OCI-LY3 (cell line): ENCODE measurements at regions not wholly inside any gene's neighbourhood (a gene's known extent, or its start where the extent isn't known, plus 50 kb on each side); places are given as distances from the start of the nearest gene placed in this dataset.
A peak's percentile ranks its signal among the peaks of the same experiment; 100 is the strongest.

Source experiments
- H2AFZ ChIP-seq: fragments of 200-600, 300-600 bp; shearing (Covaris generic); 2 replicates; pipeline ENCODE4 v1.6.0; 2014; ENCODE audit warnings: antibody characterized with exemption, low read depth, low read length
- H3K27ac ChIP-seq: fragments of 200-600, 300-600 bp; sonication (generic); 2 replicates; pipeline ENCODE4 v1.5.1; 2014; ENCODE audit warnings: mild to moderate bottlenecking, low read length, moderate library complexity, mixed read lengths
- H3K27me3 ChIP-seq: fragments of 200-600, 300-600 bp; sonication (generic); 2 replicates; pipeline ENCODE4 v1.6.1; 2014; ENCODE audit warnings: low read depth, low read length, mixed read lengths
- H3K36me3 ChIP-seq: fragments of 200-600, 300-600 bp; sonication (generic); replicated peaks from 2 replicates; pipeline ENCODE3; 2014; ENCODE audit warnings: low read depth, low read length, mixed read lengths
- H3K4me1 ChIP-seq: fragments of 300-600, 200-600 bp; sonication (generic); 2 replicates; pipeline ENCODE4 v1.6.1; 2014; ENCODE audit warnings: low read length, mixed read lengths
- H3K4me2 ChIP-seq: fragments of 200-600, 300-600 bp; sonication (generic); 2 replicates; pipeline ENCODE4 v1.6.1; 2014; ENCODE audit warnings: low read length, mixed read lengths
- H3K4me3 ChIP-seq: fragments of 300-600, 200-600 bp; sonication (generic); 2 replicates; pipeline ENCODE4 v1.5.1; 2014; ENCODE audit warnings: antibody characterized with exemption, mild to moderate bottlenecking, low read length, moderate library complexity
- H3K79me2 ChIP-seq: fragments of 300-600, 200-600 bp; shearing (Covaris generic); 2 replicates; pipeline ENCODE4 v1.6.1; 2014; ENCODE audit warnings: mild to moderate bottlenecking, low read length, mixed read lengths
- H3K9ac ChIP-seq: fragments of 300-600, 200-600 bp; shearing (Covaris generic); 2 replicates; pipeline ENCODE4 v1.6.0; 2014; ENCODE audit warnings: mild to moderate bottlenecking, low read length, moderate library complexity
- H3K9me3 ChIP-seq: fragments of 200-600, 300-600 bp; shearing (Covaris generic); 2 replicates; pipeline ENCODE4 v1.6.1; 2014; ENCODE audit warnings: low read length, mixed read lengths; ENCODE audit not compliant: insufficient read depth
- H4K20me1 ChIP-seq: fragments of 200-600, 300-600 bp; sonication (generic); 2 replicates; pipeline ENCODE4 v1.6.1; 2016; ENCODE audit warnings: low read length, mixed read lengths; ENCODE audit not compliant: insufficient read depth
- EZH2phosphoT487 ChIP-seq: fragments of 200-600 bp; shearing (Covaris generic); IDR thresholded peaks from 2 replicates; pipeline ENCODE4 v1.6.1; 2018; ENCODE audit warnings: antibody characterized with exemption, mixed run types, low read depth
- TF ChIP-seq, protein P1 (sequence below): fragments of 200-600, 300-600 bp; sonication (generic); IDR thresholded peaks from 2 replicates; pipeline ENCODE4 v1.5.1; 2014; ENCODE audit warnings: antibody characterized with exemption, low read length, low read depth

DNA sequence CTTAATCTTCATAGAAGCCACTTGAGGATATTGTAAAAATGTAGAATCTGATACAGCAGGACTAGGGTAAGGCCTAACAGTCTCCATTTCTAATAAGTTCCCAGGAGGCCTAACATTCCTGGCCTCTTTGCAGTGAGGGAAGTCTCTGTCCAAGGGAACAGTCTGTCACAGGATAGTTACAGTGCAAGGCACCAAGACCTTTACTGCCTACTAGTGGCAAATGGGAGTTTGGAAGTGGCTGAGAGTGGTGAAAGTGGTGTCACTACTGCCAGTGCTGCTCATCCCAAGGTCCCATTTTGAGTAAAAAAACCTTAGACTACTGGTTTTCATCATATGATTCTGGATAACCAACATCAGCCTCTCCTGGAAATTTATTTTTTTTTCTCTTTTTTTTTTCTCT, 619.5 kb upstream of the SEMA3D start:
- H3K27ac ChIP-seq = no peak overlapping the region
- no peak overlapping the region for H3K4me3 ChIP-seq
- no peaks in the 10 kb centered on the region for H4K20me1 ChIP-seq
- H3K27me3 ChIP-seq = no peaks in the 10 kb centered on the region
- H3K79me2 ChIP-seq = no peaks in the 10 kb centered on the region
- H3K4me1 ChIP-seq = no peaks in the 10 kb centered on the region
- no peak for TF ChIP-seq EZH2phosphoT487
- TF ChIP-seq, protein P1, sequence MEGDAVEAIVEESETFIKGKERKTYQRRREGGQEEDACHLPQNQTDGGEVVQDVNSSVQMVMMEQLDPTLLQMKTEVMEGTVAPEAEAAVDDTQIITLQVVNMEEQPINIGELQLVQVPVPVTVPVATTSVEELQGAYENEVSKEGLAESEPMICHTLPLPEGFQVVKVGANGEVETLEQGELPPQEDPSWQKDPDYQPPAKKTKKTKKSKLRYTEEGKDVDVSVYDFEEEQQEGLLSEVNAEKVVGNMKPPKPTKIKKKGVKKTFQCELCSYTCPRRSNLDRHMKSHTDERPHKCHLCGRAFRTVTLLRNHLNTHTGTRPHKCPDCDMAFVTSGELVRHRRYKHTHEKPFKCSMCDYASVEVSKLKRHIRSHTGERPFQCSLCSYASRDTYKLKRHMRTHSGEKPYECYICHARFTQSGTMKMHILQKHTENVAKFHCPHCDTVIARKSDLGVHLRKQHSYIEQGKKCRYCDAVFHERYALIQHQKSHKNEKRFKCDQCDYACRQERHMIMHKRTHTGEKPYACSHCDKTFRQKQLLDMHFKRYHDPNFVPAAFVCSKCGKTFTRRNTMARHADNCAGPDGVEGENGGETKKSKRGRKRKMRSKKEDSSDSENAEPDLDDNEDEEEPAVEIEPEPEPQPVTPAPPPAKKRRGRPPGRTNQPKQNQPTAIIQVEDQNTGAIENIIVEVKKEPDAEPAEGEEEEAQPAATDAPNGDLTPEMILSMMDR = 0 out of 2 replicates have a peak, but pooled peaks have one; percentile 9
- no peak overlapping the region for H2AFZ ChIP-seq
- H3K36me3 ChIP-seq = no peaks in the 10 kb centered on the region
- no peaks in the 10 kb centered on the region for H3K9me3 ChIP-seq
- no peak overlapping the region for H3K4me2 ChIP-seq
- H3K9ac ChIP-seq = no peak overlapping the region

DNA sequence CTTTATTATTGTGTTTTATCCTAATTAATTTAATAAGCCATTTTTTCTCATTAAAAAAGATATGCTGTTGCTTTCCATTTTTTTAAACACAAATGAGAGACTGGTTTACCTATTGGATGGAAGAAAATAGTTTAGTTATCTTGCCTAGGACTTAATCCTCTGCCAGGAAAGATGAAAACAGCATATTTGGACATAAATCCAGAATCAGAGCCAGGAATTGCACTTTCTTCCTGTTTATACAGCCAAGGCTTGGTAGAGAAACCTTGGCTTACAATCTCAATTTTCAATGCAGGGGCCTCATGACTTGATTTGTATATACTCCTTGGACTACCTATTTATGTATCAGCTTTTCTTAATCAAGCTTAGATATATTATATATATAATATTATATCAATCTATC, 618.8 kb upstream of the SEMA3D start:
- no peak for TF ChIP-seq EZH2phosphoT487
- TF ChIP-seq, protein P1 = no peak
- Histone ChIP-seq H3K27ac (no peak overlapping the region), H3K27me3 (no peaks in the 10 kb centered on the region), H3K79me2 (no peaks in the 10 kb centered on the region), H3K36me3 (no peaks in the 10 kb centered on the region), H3K4me3 (no peak overlapping the region), H3K4me1 (no peaks in the 10 kb centered on the region), H2AFZ (no peak overlapping the region), H3K4me2 (no peak overlapping the region), H3K9me3 (no peaks in the 10 kb centered on the region), H4K20me1 (no peaks in the 10 kb centered on the region), H3K9ac (no peak overlapping the region)

DNA sequence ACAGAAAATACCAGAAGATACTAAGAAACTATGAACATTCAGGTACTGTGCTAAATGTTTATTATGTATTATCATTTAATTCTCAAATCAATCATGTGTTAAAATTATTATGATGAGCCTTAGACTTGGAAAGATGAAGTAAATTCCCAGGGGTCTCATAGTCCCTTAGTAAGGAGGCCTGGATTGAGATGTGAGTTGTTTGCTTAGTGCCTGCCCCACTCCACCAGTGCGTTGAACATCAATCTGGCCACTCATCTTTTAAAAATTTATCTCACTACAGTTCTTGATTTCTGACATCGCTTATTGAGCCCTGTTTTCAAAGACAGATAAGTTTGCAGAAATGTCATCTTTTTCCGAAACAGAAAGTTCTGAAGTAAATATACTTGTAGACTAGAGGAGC, 618.4 kb upstream of the SEMA3D start:
- H3K9me3 ChIP-seq = no peaks in the 10 kb centered on the region
- H3K27ac ChIP-seq = no peak overlapping the region
- TF ChIP-seq EZH2phosphoT487 = no peak
- TF ChIP-seq, protein P1 = no peak
- no peak overlapping the region for H3K9ac ChIP-seq
- H3K4me2 ChIP-seq = no peak overlapping the region
- H3K27me3 ChIP-seq = no peaks in the 10 kb centered on the region
- no peaks in the 10 kb centered on the region for H4K20me1 ChIP-seq
- H2AFZ ChIP-seq = no peak overlapping the region
- H3K4me1 ChIP-seq = no peaks in the 10 kb centered on the region
- no peaks in the 10 kb centered on the region for H3K36me3 ChIP-seq
- no peaks in the 10 kb centered on the region for H3K79me2 ChIP-seq
- no peak overlapping the region for H3K4me3 ChIP-seq

DNA sequence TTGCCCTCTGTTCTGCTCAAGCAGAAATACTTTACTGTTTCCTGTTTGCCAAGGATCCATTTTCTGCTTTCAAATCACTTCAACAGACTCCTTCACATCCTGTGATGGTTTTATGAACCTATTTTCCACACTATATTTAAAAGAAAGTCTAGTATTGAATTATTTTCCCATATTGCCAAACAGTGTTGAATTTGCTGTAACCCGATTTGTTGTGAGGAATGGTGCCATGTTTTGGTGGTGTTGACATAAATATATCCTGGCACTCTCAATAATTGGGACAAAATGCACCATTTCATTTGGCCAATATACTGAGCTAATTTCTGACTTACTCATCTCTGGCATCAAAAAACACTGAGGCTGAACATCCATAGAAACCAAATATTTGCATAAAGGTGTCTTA, 615.4 kb upstream of the SEMA3D start:
- no peaks in the 10 kb centered on the region for H4K20me1 ChIP-seq
- no peaks in the 10 kb centered on the region for H3K27me3 ChIP-seq
- H2AFZ ChIP-seq = no peak overlapping the region
- no peak overlapping the region for H3K4me2 ChIP-seq
- no peaks in the 10 kb centered on the region for H3K4me1 ChIP-seq
- H3K36me3 ChIP-seq = no peaks in the 10 kb centered on the region
- H3K9me3 ChIP-seq = no peaks in the 10 kb centered on the region
- no peak for TF ChIP-seq EZH2phosphoT487
- TF ChIP-seq, protein P1 = no peak
- no peaks in the 10 kb centered on the region for H3K79me2 ChIP-seq
- H3K27ac ChIP-seq = no peak overlapping the region
- no peak overlapping the region for H3K9ac ChIP-seq
- no peak overlapping the region for H3K4me3 ChIP-seq
